ENCODE measurements at regions not wholly inside any gene's neighbourhood (a gene's known extent, or its start where the extent isn't known, plus 50 kb on each side); places are given as distances from the start of the nearest gene placed in this dataset.

GRCh38 chr18:60311676-60312360 lies 60.8 kb downstream of the MC4R start:
- no peak overlapping the region for H3K27ac ChIP-seq (ENCODE audit: extremely low read depth, low read depth, low read length)
- ChIA-PET CTCF (ENCODE audit: low intra/inter-chr PET ratio) (no interaction called here), POLR2A (no interaction called here)
- no peak for FAIRE-seq
- H3K4me1 ChIP-seq (replicated peaks in 1 of 2; ENCODE audit: control insufficient read depth in 2 of 2, insufficient read depth in 2 of 2, low read length in 2 of 2): no peaks in the 10 kb centered on the region
- H3K4me3 ChIP-seq: no peak overlapping the region
- no peak for ATAC-seq
- no peaks in the 10 kb centered on the region for H3K9me3 ChIP-seq (replicated peaks; ENCODE audit: control insufficient read depth, insufficient read depth, low read depth, low read length)
- TF ChIP-seq ZNF212 (CRISPR knock-in tag; IDR thresholded peaks at IDR 0.05) (no peak), GABPB2 (CRISPR knock-in tag; conservative IDR thresholded peaks at IDR 0.05) (no peak), HDAC1 (IDR thresholded peaks at IDR 0.05) (no peak), TGIF2 (CRISPR knock-in tag; IDR thresholded peaks at IDR 0.05) (no peak), RAD51 (IDR thresholded peaks at IDR 0.05; ENCODE audit: borderline replicate concordance, low read depth) (no peak), SMAD1 (IDR thresholded peaks at IDR 0.05; ENCODE audit: low read depth, low read length, partially characterized antibody) (no peak), SMARCA4 (IDR thresholded peaks at IDR 0.05) (no peak), ATF6 (CRISPR knock-in tag; IDR thresholded peaks at IDR 0.05) (no peak), L3MBTL2 (IDR thresholded peaks at IDR 0.05) (no peak), ATF3 (IDR thresholded peaks at IDR 0.05) (no peak), ATF3 (CRISPR knock-in tag; conservative IDR thresholded peaks at IDR 0.05) (no peak), MCM2 (IDR thresholded peaks at IDR 0.05; ENCODE audit: low read depth) (no peak), GATAD2B (IDR thresholded peaks at IDR 0.05; ENCODE audit: borderline replicate concordance) (no peak), THRAP3 (IDR thresholded peaks at IDR 0.05; ENCODE audit: borderline replicate concordance) (no peak), KLF10 (CRISPR knock-in tag; IDR thresholded peaks at IDR 0.05) (no peak), SUPT5H (IDR thresholded peaks at IDR 0.05) (no peak)
- TF ChIP-seq, protein P1, sequence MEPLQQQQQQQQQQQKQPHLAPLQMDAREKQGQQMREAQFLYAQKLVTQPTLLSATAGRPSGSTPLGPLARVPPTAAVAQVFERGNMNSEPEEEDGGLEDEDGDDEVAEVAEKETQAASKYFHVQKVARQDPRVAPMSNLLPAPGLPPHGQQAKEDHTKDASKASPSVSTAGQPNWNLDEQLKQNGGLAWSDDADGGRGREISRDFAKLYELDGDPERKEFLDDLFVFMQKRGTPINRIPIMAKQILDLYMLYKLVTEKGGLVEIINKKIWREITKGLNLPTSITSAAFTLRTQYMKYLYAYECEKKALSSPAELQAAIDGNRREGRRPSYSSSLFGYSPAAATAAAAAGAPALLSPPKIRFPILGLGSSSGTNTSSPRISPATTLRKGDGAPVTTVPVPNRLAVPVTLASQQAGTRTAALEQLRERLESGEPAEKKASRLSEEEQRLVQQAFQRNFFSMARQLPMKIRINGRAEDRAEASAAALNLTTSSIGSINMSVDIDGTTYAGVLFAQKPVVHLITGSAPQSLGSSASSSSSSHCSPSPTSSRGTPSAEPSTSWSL (CRISPR knock-in tag; IDR thresholded peaks at IDR 0.05; ENCODE audit: borderline replicate concordance): no peak
- TF ChIP-seq, protein P2, sequence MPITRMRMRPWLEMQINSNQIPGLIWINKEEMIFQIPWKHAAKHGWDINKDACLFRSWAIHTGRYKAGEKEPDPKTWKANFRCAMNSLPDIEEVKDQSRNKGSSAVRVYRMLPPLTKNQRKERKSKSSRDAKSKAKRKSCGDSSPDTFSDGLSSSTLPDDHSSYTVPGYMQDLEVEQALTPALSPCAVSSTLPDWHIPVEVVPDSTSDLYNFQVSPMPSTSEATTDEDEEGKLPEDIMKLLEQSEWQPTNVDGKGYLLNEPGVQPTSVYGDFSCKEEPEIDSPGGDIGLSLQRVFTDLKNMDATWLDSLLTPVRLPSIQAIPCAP (CRISPR knock-in tag; IDR thresholded peaks at IDR 0.05; ENCODE audit: borderline replicate concordance): no peak
- TF ChIP-seq, protein P3, sequence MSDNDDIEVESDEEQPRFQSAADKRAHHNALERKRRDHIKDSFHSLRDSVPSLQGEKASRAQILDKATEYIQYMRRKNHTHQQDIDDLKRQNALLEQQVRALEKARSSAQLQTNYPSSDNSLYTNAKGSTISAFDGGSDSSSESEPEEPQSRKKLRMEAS (CRISPR knock-in tag; IDR thresholded peaks at IDR 0.05): no peak
- intact Hi-C loops (cut with micrococcal nuclease) (no loop called here), in situ Hi-C loops (cut with MboI) (no loop called here)
- no peaks in the 10 kb centered on the region for H3K9me1 ChIP-seq (ENCODE audit: control insufficient read depth, insufficient read depth, low read length)
- H4K20me1 ChIP-seq (replicated peaks; ENCODE audit: control insufficient read depth, insufficient read depth, low read length): no peaks in the 10 kb centered on the region
- no peak overlapping the region for H3K4me2 ChIP-seq (ENCODE audit: insufficient read depth, low read length)
- no peaks in the 10 kb centered on the region for H3K27me3 ChIP-seq (ENCODE audit: control insufficient read depth in 2 of 2, insufficient read depth in 2 of 2, low read length in 2 of 2)
- no peaks in the 10 kb centered on the region for H3K36me3 ChIP-seq (ENCODE audit: control insufficient read depth, insufficient read depth, low read length)
- no TSS peak for BruUV-seq (replicated peaks)
- 0% methylated on average over 1 of the region's 1 CpG for WGBS (ENCODE audit: insufficient coverage, low coverage, missing lambda C conversion rate)
- H2AFZ ChIP-seq (ENCODE audit: low read depth, low read length): no peak overlapping the region
- no peaks in the 10 kb centered on the region for H3K79me2 ChIP-seq (ENCODE audit: control insufficient read depth, insufficient read depth, low read length)
- H3K9ac ChIP-seq (ENCODE audit: insufficient read depth in 1 of 2, low read depth in 2 of 2, low read length in 2 of 2): no peak overlapping the region
- DNase-seq (ENCODE audit: extremely low read depth in 1 of 4, low spot score in 3 of 4): no peak

All from K562 (cell line).